Globus pallidus (tissue), 1 donor: ENCODE measurements at regions not wholly inside any gene's neighbourhood (a gene's known extent, or its start where the extent isn't known, plus 50 kb on each side); places are given as distances from the start of the nearest gene placed in this dataset.
"Not testable (repeated sequence)": the region's sequence is repeated elsewhere in the genome, so short reads cannot be mapped to it uniquely, and the experiment has no call there.

Source experiments
- DNase-seq: peaks from one replicate; pipeline ENCODE4 v3.0.0-alpha.2; 2015; ENCODE audit warnings: low spot score

DNA sequence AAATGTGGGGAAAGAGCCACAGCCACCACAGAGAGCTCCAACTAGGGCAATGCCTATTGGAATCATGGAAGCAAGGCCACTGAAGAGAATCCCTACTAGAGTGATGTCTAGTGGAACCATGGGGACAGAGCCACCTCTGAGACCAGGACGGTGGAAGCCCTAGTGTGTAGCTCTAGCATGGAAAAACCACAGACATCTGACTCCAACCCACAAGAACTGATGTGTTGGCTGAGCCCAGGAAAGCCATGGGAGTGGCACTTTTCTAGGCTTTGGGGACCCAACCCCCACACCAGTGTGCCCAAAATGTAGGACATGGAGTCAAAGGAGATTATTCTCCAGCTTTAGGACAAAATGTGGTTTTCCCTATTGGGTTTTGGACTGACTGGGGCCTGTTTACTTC is 721.9 kb downstream of the BRINP1 start:
- DNase-seq = no peak

DNA sequence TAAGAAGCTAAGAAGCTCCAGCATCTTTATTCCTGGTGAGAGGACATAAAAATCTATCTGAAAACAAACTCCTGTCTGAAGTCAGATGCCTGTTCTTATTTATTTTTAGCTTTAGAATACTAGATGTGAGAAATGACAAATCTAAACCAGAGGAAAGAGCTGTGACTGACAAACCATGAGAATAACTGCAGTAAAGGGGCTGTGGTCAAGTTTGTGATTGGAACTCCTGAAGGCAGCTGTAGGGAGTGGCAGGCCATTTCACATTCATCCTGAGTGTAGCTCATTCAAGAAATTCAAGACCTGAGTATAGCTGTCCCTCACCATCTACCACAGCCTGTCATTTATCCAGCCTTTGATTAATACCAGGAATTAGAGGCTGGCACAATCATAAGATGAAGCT is 718.8 kb downstream of the BRINP1 start:
- DNase-seq = no peak

GRCh38 chr9:118651511-118651910 is 717.7 kb downstream of the BRINP1 start:
- DNase-seq = no peak

DNA sequence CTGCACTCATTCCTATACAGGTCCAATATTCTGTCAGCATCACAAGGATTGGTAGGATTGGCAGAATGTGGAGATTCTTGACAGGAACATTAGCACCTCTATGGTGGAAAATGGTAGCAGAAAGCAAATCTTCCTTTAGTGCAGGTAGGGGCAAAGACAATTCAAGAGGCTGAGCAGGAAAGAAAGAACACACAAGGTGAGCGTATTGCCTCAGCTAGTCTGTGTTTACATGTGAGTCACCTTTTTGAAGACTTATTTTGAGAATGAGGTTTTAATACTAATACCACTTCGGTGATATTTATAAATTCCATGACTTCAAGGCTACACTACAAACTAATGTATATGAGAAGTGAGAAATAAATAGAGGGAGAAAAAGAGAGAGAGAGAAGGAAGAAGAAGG is 717.0 kb downstream of the BRINP1 start:
- DNase-seq = no peak

DNA sequence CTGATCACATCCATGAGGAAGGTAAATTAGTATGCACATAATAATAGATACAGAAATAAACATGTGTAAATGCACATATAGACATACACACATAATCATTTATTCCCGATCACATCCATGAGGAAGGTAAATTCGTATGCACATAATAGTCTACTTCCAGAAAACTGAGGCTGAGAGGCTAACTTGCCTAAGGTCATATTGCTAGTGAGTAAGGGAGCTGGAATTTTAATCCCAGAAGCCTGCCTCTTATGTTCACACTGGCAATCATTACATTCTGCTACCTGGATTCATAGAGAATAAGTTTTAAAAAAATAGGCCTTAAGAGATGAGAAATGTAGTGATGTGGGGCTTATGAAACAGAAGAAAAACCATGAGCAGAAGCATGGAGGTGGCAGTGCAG is 716.3 kb downstream of the BRINP1 start:
- no peak for DNase-seq

GRCh38 chr9:118659011-118659410 is 710.2 kb downstream of the BRINP1 start:
- DNase-seq = no peak

DNA sequence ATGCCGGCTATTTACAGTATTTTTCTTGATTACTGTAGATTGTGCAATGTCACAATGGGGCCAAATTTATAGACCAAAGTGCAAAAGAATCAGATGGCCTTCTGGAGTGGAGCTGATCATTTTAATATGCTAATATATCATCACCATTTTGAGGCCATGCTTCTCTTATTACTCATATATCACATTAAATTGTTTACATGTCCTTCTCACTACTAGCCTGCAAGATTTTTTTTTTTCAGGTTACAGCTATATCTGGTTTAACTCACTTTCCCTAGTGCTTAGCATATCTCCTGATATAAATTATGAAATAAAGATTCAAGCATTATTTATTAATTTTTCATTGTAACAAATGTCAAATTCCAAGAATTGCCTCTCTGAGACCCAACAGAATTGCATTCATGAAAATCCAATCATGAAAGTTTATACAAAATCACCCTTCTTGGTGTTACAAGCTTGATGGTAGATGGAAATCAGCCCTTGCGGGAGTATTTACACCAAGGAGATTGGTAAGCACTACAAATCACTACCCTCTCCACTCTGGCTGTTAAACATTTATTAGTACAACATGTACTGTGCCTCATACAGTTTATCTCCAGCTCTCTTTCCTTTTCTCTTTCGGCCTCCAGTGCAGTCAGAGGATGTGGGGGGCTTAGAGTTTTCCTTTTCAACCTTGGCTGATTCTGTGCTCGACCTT is 703.9 kb downstream of the BRINP1 start:
- DNase-seq = no peak

GRCh38 chr9:118670011-118670953 is 699.0 kb downstream of the BRINP1 start:
- no peak for DNase-seq

DNA sequence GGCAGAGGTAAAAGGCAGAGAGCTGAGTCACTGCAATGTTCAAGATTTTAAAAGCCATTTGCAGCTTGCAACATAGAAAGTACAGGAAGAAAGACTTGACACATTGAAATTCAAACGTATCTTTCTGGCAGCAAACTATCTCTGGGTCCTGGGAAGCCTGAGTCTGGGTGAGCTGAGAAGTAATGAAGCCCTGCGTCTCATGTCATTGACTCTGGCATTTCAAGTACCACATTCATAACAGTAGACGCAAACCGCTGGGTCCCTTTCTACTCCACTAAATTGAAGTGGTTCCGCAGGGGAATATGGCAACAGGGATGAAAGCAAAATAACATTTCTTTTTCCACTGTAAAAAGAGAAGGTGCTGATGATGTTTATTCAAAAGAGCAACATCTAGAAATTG is 694.3 kb downstream of the BRINP1 start:
- DNase-seq = no peak

DNA sequence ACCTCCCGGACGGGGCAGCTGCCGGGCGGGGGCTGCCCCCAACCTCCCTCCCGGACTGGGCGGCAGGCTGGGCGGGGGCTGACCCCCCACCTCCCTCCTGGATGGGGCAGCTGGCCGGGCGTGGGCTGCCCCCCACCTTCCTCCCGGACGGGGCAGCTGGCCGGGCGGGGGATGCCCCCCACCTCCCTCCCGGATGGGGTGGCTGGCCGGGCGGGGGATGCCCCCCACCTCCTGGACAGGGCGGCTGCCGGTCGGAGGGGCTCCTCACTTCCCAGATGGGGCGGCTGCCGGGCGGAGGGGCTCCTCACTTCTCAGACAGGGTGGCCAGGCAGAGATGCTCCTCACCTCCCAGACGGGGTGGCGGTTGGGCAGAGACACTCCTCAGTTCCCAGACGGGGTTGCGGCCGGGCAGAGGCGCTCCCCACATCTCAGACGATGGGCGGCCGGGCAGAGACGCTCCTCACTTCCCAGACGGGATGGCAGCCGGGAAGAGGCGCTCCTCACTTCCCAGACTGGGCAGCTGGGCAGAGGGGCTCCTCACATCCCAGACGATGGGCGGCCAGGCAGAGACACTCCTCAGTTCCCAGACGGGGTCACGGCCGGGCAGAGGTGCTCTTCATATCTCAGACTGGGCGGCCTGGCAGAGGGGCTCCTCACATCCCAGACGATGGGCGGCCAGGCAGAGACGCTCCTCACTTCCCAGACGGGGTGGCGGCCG is 691.1 kb downstream of the BRINP1 start:
- DNase-seq = not testable (repeated sequence)

DNA sequence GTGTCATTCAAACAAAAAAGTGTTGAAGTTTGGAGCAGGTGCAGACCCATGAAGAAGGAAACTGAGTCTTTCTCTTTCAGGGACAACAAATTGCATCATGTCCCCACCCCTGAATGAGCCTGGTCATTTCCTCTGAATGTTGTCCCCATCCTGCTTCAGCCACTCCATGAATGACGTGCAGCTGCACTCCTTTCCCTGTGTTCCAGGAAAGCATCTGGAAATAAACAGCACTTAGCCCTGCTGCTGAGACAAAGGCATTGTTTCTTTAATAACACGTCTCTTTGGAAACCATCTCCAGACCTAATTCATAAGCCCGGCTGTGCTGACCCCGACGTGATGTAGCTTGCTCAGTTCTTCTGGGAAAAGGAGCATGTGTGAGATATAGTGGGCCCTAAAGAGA is 682.3 kb downstream of the BRINP1 start:
- no peak for DNase-seq

GRCh38 chr9:118689280-118689679 is 680.0 kb downstream of the BRINP1 start:
- DNase-seq = no peak

DNA sequence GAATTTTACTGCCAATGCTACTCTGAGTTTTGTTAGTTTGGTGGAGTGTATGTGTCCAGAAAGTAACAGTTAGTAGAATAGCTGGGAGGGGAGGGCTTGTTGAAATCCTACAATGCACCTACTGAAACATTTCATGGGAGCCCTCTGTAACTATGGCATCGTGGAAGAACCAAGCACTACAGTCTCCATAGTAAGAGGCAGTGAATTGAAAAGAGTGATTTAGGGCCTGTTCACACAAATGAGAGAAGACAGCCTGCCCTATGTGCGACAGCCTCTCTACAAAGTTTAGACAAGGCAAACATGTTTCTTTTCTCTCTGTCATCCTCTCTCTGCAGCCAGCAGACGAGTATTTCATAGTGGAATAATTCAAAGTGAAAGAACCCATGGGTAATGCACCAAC is 676.6 kb downstream of the BRINP1 start:
- DNase-seq = no peak

GRCh38 chr9:118693645-118694044 is 675.6 kb downstream of the BRINP1 start:
- DNase-seq = no peak

GRCh38 chr9:118695249-118695648 is 674.0 kb downstream of the BRINP1 start:
- DNase-seq = not testable (repeated sequence)

- DNase-seq = no peak
Measured at GRCh38 chr9:118701985-118702384, 667.2 kb downstream of the BRINP1 start.

DNA sequence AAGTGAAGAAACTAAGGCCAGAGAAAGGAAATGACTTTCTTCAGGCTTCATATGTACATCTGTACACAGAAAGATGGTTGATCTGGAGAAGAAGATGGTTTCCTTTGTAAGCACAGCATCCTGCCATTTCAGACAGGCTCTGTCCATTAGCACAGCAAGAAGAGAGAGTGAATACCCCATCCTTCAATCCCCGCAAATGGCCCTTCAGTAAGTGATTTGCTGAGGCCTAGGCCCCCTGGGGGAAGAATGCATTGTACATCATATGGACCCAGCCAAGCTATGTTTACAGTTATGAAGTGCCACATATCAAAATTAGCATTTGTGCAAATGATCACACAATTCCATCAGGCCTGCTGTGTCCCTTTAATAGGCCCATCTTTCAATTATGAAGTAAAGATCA is 657.4 kb downstream of the BRINP1 start:
- no peak for DNase-seq

- no peak for DNase-seq
Measured at GRCh38 chr9:118721276-118721675, 648.0 kb downstream of the BRINP1 start.

- no peak for DNase-seq
Measured at GRCh38 chr9:118721923-118722322, 647.3 kb downstream of the BRINP1 start.

- no peak for DNase-seq
Measured at GRCh38 chr9:118729981-118730380, 639.3 kb downstream of the BRINP1 start.

DNA sequence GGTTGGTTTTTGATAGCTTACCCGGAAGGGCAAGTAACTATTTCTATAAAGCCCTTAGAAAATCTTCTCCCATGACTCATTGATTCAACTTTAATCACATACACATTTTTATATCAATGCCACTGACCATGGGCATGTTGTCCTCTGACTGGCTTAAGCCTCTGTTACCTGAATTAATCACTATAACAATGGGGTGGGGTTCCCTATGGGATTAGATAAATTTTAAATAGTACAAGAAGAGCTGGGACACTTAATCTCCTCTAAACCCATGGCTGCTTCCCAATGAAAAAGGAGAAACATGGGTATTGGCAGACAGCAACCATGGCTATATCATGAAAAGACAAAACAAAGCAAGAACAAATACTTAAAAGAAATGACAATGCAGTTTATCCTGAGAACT is 636.2 kb downstream of the BRINP1 start:
- DNase-seq = no peak

GRCh38 chr9:118734696-118735095 is 634.5 kb downstream of the BRINP1 start:
- DNase-seq = no peak

DNA sequence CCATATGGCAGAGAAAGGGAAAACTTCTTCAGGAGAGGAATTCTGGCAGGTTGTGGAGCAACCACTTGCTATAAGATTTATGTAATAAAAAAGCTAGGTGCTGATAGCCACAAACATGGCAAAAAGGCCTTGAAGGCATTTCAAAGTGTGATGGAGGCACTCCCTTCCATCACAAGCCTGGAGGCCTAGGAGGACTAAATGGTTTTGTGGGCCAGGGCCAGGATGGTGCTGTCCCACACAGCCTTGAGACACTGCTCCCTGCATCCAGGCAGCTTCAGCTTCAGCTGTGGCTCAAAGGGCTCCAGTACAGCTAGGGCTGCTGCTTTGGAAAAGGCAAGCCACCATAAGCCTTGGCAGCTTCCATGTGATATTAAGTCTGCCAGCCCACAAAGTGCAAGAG is 632.8 kb downstream of the BRINP1 start:
- DNase-seq = no peak
